ENCODE measurements at regions not wholly inside any gene's neighbourhood (a gene's known extent, or its start where the extent isn't known, plus 50 kb on each side); places are given as distances from the start of the nearest gene placed in this dataset.

- DNase-seq (ENCODE audit: low read depth): no peak
- TF ChIP-seq CTCF (IDR thresholded peaks at IDR 0.05; ENCODE audit: low read depth, low read length) (no peak), MYC (IDR thresholded peaks at IDR 0.05; ENCODE audit: low read depth, low read length) (no peak), MAX (IDR thresholded peaks at IDR 0.05; ENCODE audit: low read depth, low read length) (no peak), POLR2A (IDR thresholded peaks at IDR 0.05; ENCODE audit: extremely low read depth, insufficient read length) (no peak)
- no peak overlapping the region for H3K4me3 ChIP-seq (ENCODE audit: low read depth, low read length)
Measured at GRCh38 chr9:90103771-90104170, 499.0 kb downstream of the GADD45G start.

GRCh38 chr9:90105773-90106172, 501.0 kb downstream of the GADD45G start:
- no peak overlapping the region for H3K4me3 ChIP-seq (ENCODE audit: low read depth, low read length)
- no peak for TF ChIP-seq POLR2A (IDR thresholded peaks at IDR 0.05; ENCODE audit: extremely low read depth, insufficient read length)
- no peak for TF ChIP-seq MAX (IDR thresholded peaks at IDR 0.05; ENCODE audit: low read depth, low read length)
- no peak for TF ChIP-seq MYC (IDR thresholded peaks at IDR 0.05; ENCODE audit: low read depth, low read length)
- no peak for TF ChIP-seq CTCF (IDR thresholded peaks at IDR 0.05; ENCODE audit: low read depth, low read length)
- no peak for DNase-seq (ENCODE audit: low read depth)

GRCh38 chr9:90107040-90107725, 502.4 kb downstream of the GADD45G start:
- TF ChIP-seq MAX (IDR thresholded peaks at IDR 0.05; ENCODE audit: low read depth, low read length): no peak
- no peak for TF ChIP-seq MYC (IDR thresholded peaks at IDR 0.05; ENCODE audit: low read depth, low read length)
- TF ChIP-seq CTCF (IDR thresholded peaks at IDR 0.05; ENCODE audit: low read depth, low read length): no peak
- no peak for TF ChIP-seq POLR2A (IDR thresholded peaks at IDR 0.05; ENCODE audit: extremely low read depth, insufficient read length)
- DNase-seq (ENCODE audit: low read depth): no peak
- no peak overlapping the region for H3K4me3 ChIP-seq (ENCODE audit: low read depth, low read length)

- DNase-seq (ENCODE audit: low read depth): no peak
- no peak overlapping the region for H3K4me3 ChIP-seq (ENCODE audit: low read depth, low read length)
- TF ChIP-seq MYC (IDR thresholded peaks at IDR 0.05; ENCODE audit: low read depth, low read length) (no peak), MAX (IDR thresholded peaks at IDR 0.05; ENCODE audit: low read depth, low read length) (no peak), CTCF (IDR thresholded peaks at IDR 0.05; ENCODE audit: low read depth, low read length) (no peak), POLR2A (IDR thresholded peaks at IDR 0.05; ENCODE audit: extremely low read depth, insufficient read length) (no peak)
Measured at GRCh38 chr9:90107726-90108655, 503.2 kb downstream of the GADD45G start.

- TF ChIP-seq MAX (IDR thresholded peaks at IDR 0.05; ENCODE audit: low read depth, low read length) (no peak), CTCF (IDR thresholded peaks at IDR 0.05; ENCODE audit: low read depth, low read length) (no peak), POLR2A (IDR thresholded peaks at IDR 0.05; ENCODE audit: extremely low read depth, insufficient read length) (no peak), MYC (IDR thresholded peaks at IDR 0.05; ENCODE audit: low read depth, low read length) (no peak)
- DNase-seq (ENCODE audit: low read depth): no peak
- H3K4me3 ChIP-seq (ENCODE audit: low read depth, low read length): no peak overlapping the region
Measured at GRCh38 chr9:90112788-90113187, 508.0 kb downstream of the GADD45G start.
